GM18505 (cell line): ENCODE measurements at regions not wholly inside any gene's neighbourhood (a gene's known extent, or its start where the extent isn't known, plus 50 kb on each side); places are given as distances from the start of the nearest gene placed in this dataset.
"Not testable (repeated sequence)": the region's sequence is repeated elsewhere in the genome, so short reads cannot be mapped to it uniquely, and the experiment has no call there.

Source experiments
- ATAC-seq: cut with Tn5 transposase; IDR thresholded peaks from one replicate; pipeline ENCODE4 v1.9.1; 2021; ENCODE audit not compliant: unreplicated experiment
- POLR2A ChIP-seq: IDR thresholded peaks from 4 replicates; pipeline ENCODE4 v1.6.1; 2011; ENCODE audit warnings: borderline replicate concordance; ENCODE audit not compliant: insufficient read depth, insufficient read length; ENCODE audit errors: extremely low read depth

DNA sequence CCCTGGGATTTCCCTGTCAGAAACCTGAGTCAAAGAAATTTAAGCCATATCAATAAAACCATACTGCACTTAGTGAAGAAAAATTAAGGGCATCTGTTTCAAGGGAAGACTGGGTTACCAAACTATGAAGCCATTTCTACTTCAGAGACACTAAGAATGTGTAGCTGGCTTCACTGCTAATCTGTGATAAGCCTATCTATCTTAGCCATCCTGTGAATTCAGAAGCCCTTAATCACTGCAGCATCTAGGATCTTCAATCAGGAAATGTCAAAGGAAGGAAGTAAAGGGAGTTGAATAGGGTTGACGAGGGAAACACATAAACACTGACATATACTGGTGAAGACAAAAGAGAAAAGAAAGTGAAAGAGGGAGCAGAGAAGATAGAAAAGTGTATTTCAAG is 777.6 kb upstream of the DIAPH2 start:
- no peak for ATAC-seq
- TF ChIP-seq POLR2A, result no peak

DNA sequence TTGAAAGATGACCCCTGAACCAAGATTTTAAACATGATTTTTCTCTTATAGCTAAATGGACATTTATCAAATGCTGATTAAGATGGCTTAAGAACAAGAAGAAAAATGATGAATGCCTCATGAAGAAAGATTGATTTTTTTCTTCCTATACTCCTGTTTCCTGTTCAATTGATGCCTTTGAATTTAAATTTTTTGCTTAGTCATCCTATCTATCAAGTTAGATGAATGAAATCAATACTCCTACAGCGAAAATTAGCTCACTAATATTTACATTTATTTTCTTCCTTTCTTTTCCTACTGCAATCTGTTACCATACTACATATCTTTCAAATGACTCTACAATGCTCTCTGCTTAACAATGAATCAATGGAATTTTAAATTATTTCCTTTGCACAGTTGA is 773.6 kb upstream of the DIAPH2 start:
- ATAC-seq, result no peak
- TF ChIP-seq POLR2A, result no peak

DNA sequence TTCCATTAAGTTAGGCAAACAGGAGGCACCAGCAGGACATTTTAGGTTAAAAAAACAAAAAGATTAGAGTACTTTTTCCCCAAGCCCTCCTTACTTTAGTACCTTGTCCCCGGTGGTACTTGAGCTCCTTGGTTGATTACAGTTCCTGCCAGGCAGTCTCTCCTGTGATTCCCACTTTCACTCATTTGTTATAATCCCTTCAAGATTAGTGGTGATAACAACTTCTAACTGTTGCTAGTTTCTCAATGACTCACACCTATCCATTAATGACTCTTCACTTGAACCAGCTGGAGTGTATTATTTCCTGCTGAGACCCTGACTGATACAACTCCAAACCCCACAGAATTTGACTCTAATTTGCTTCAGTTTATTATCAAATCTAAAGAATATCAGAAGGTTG is 765.0 kb upstream of the DIAPH2 start:
- no peak for TF ChIP-seq POLR2A
- no peak for ATAC-seq

DNA sequence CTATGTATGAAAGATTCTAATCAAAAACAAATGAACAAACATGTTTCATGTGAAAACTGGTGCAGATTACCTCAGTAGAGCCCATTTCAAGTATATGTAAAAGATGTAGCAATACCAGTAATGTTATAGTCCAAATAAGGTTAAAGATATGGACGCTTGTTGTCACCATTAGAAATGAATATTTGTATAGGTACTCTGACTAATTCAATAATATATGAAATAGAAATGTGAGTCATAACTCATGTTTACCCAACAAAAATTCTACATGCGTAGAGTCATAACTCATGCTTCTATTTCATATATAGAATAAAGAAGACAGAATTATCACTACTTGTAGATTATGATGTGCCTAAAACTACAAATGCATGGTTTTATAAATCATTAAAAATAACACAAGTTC is 739.1 kb upstream of the DIAPH2 start:
- ATAC-seq, result no peak
- no peak for TF ChIP-seq POLR2A

DNA sequence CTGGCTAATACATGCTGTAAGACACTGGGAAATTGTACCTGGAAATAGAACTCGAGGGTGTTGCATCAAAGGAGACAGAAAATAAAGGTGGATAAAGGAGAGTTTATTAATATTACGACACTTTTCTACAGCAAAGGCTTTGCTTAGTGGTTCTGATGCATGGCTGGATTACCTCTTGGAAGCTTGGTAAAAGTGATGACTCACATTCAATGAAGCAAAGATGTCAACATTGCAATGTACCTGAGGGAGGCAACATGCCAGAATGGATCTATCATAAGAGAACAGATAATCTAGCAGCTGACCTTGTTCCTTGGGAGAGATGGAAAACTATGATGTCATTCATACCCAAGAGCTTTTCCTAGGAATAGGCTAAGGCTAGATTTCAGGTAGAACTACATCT is 735.1 kb upstream of the DIAPH2 start:
- no peak for ATAC-seq
- TF ChIP-seq POLR2A, result no peak

DNA sequence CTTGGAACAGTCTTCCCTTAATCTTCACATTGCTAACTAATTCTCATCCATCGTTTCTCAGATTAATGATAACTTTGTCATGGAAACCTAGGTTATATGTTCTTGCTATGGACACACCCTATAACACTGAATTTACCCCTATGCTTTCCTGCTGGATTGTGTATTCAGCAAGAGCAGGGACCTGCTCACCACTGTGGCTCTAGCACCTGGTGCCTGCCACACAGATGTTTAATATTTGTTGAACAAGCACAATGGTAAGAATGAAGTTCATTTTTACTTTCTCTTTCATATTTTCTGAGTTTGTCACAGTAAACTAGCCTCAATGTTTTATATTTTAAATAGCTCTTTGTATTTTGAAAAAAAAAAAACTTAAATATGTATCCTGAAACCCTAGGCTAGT is 734.0 kb upstream of the DIAPH2 start:
- ATAC-seq, result no peak
- no peak for TF ChIP-seq POLR2A

DNA sequence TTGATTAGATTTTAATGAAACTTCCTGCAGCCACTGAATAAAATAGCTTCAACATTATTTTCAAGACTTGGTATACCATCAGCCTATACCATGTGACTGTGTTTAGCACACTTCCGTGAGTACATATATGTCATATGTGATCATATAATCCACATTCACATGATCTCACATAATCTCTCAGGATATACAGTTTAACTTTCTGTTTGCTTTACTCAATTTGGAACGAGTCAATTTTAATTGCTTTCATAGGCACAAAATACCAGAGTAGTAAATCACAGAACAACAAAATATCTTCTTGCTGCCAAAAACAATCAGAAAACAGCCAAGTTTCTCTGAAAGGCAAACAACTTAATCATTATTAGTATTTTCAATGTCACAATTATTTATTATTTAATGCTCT is 731.1 kb upstream of the DIAPH2 start:
- no peak for TF ChIP-seq POLR2A
- no peak for ATAC-seq

DNA sequence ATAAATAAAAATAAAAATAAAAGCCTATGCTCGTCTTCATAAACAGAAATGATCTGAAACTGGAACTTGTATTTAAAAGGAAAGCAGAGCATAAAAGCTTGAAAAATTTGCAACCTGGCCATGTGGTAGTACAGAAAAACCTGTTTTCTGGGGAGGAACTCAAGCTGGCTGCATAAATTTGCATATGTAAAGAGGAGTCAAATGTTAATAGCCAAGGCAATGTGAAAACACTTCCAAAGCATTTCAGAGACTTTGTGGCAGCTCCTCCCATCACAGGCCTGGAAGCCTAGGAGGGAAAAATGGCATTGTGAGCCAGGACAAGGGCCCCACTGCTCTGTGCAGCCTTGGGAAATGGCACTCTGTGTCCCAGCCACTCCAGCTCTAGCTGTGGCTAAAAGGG is 727.9 kb upstream of the DIAPH2 start:
- no peak for ATAC-seq
- TF ChIP-seq POLR2A, result no peak

DNA sequence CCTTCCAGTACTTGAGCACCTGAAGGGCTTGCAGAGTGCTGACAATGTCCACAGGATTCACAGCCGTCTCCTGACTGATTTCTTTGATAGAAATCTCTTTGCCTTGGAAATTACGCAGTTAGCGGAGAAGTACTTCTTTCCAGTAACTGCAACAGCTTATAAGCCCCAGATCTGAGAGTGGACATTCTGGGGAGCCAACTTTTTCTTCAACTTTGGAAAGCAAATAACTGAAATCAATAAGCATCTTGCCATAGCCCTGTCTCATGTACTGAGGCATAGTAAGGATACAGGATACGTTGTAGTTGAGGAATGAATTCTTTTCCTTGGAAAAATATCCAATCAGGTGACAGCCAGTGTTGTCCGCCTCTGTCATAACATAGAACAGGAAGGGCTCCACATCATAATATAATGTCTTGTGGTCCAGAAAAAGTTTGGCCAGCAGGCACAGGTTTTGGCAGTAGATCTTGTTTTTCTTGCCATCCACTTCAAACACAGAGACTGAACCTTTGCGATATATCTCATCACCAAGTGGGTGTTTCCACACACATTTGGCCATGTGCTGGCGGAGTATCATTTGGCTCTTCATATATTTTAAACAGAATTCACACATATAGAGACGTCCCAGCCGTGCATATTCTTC is 711.1 kb upstream of the DIAPH2 start:
- not testable (repeated sequence) for ATAC-seq

DNA sequence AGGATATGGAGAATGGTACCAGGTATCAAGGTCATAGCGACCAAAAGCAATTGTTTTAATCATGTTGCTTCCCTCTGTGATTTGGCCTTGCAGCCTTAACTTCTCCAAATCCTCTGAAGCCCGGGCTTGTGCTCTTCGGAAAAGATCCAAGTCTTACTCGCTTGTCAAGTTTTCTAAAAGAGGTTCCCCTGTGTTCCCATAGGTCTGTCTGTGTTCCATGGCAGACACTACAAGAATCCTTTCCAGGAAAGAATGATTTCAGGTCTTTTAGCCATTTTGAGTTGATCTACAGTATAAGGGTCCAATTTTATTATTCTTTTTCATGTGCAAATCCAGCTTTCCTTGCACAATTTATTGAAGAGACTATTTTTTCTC is 710.6 kb upstream of the DIAPH2 start:
- no peak for ATAC-seq
- TF ChIP-seq POLR2A, result no peak

DNA sequence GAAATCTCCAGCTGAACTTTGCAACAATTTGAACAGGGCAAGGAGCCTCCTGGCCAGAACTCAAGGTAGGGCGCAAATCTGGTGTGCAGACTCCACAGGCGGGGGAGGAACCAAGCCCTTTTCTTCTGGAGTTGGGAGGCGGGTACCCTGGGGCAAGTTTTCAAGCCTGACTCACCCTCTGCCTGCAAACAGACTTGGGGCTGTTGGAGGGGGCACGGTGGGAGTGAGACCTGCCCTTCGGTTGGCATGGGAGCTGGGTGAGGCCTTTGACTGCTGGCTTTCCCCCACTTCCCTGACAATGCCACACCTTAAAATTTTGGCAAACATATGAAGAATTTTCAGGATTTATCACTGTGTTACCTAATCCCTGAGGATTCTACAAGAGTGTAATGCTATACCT is 709.8 kb upstream of the DIAPH2 start:
- ATAC-seq, result no peak
- TF ChIP-seq POLR2A, result no peak

DNA sequence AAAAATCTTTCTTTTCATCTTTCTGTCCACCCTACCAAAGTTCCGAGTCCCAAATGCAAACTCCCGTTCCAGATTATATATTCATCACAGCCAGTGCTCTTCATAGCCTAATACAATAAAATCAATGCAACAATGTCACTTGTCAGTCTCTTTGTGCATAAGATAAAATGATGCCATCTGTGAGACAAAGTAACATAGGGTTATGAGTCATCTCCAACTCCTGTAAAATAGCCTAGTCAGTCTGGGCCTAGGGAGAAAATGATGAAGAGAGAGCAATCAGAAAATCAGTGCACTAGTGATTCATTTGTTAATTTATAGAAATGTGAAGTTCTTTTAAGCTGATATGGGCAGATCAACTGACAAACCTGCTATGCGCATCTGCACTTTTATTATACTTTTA is 689.1 kb upstream of the DIAPH2 start:
- TF ChIP-seq POLR2A, result no peak
- no peak for ATAC-seq

DNA sequence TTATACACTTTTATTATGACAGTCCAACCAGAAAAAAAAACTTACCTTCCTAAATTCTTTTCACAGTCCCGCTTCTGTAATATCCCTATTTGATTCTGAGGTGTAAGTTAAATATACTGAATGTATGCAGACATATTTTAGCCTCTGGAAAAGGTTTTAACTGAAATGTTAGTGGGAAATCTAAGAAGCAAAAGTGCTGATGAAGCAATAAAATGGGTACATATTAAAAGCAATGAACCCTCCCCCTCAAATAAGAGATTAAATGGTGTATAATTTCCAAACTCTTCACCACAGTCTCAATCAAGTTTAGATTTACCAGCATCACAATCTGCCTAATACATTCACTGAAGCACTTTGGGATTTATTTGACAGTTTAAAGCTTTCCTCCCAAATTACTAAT is 688.3 kb upstream of the DIAPH2 start:
- ATAC-seq, result no peak
- TF ChIP-seq POLR2A, result no peak

DNA sequence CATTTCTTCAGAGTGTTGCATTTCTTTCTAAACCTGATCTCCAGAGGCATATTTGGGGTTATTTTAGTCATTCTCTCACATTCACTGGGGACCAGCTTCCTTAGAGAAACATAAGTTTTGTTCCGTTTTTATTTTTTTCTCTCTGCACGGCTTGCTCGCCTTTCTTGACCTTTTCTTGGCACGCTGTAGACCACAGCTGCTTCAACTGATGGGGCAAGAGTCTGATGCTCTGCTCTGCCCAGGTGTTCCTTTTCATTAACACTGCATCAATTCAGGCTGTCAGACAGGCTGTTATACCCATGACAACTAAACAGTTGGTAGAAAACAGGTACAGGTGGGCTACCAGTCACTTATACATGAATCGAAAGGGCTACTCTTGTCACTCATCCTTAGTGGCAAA is 682.2 kb upstream of the DIAPH2 start:
- ATAC-seq, result no peak
- TF ChIP-seq POLR2A, result no peak

DNA sequence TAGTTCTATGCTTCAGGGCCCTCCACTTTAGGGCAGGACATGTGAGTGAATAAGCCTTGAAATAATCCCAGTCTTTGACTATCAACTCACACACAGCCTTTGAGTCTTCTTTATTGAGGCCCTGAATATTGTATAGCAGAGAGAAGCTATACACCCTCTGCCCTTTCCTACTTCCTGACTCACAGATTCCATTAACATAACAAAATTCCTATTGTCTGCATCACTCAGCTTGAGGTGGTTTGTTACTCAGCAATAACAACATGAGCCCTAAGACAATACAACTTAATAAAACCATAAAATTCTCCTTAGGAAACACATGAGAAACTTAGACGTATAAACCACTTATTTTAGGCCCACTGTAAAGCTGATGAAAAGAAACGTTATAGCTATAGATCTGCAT is 680.3 kb upstream of the DIAPH2 start:
- TF ChIP-seq POLR2A, result no peak
- no peak for ATAC-seq
